WTC11 (cell line): ENCODE measurements at regions not wholly inside any gene's neighbourhood (a gene's known extent, or its start where the extent isn't known, plus 50 kb on each side); places are given as distances from the start of the nearest gene placed in this dataset.

Source experiments
- ATAC-seq: fragments of 200-7000 bp; cut with Tn5 transposase; 2 replicates; pipeline ENCODE4 v1.10.0; 2021; ENCODE audit warnings: mild to moderate bottlenecking, moderate library complexity
- CTCF ChIA-PET: fragments of 300-600 bp; sonication (Branson Sonifier 250); formaldehyde crosslinking; loops from one replicate; lab custom pipeline; 2021; ENCODE audit warnings: antibody characterized with exemption; lab: Charles Lee
- POLR2A ChIA-PET: fragments of 350-600 bp; sonication (Branson Sonifier 250); formaldehyde crosslinking; loops from one replicate; lab custom pipeline; 2021; ENCODE audit warnings: antibody characterized with exemption; lab: Charles Lee
- DNase-seq: peaks from one replicate; pipeline ENCODE4 v3.0.0; 2021; ENCODE audit warnings: low spot score
- H3K27ac Mint-ChIP-seq: 2 replicates; pipeline ENCODE4 v1.8.0; 2021; ENCODE audit warnings: mixed read lengths
- H3K27me3 Mint-ChIP-seq: 2 replicates; pipeline ENCODE4 v1.8.0; 2021; ENCODE audit warnings: low read depth, mild to moderate bottlenecking, moderate library complexity, mixed read lengths
- H3K36me3 Mint-ChIP-seq: 2 replicates; pipeline ENCODE4 v1.8.0; 2021; ENCODE audit warnings: mixed read lengths
- H3K4me1 Mint-ChIP-seq: 2 replicates; pipeline ENCODE4 v1.8.0; 2022; ENCODE audit warnings: mixed read lengths
- H3K4me3 Mint-ChIP-seq: 2 replicates; pipeline ENCODE4 v1.8.0; 2021; ENCODE audit warnings: mild to moderate bottlenecking, moderate library complexity, mixed read lengths
- H3K9me3 Mint-ChIP-seq: 2 replicates; pipeline ENCODE4 v1.8.0; 2021; ENCODE audit warnings: mixed read lengths
- FOXJ3 ChIP-seq: sonication (generic); formaldehyde crosslinking; IDR thresholded peaks from 2 replicates; pipeline ENCODE4 v1.9.0; 2021; ENCODE audit warnings: missing genetic modification reagents, mild to moderate bottlenecking, borderline replicate concordance
- FOXP4 ChIP-seq: sonication (generic); formaldehyde crosslinking; IDR thresholded peaks from 2 replicates; pipeline ENCODE4 v1.8.0; 2022; ENCODE audit warnings: mild to moderate bottlenecking, missing genetic modification reagents
- GTF2I ChIP-seq: fragments of 250-450 bp; sonication (Bioruptor Pico); conservative IDR thresholded peaks from 2 replicates; pipeline ENCODE4 v1.4.0; 2021; ENCODE audit warnings: mild to moderate bottlenecking
- HMGA2 ChIP-seq: fragments of 250-450 bp; sonication (Bioruptor Pico); IDR thresholded peaks from 2 replicates; pipeline ENCODE4 v1.4.0; 2021; ENCODE audit warnings: mild to moderate bottlenecking, moderate library complexity
- MLX ChIP-seq: sonication (generic); formaldehyde crosslinking; IDR thresholded peaks from 2 replicates; pipeline ENCODE4 v1.8.1; 2023; ENCODE audit warnings: mild to moderate bottlenecking, missing genetic modification reagents, moderate library complexity
- NR3C1 ChIP-seq: sonication (generic); formaldehyde crosslinking; conservative IDR thresholded peaks from 2 replicates; pipeline ENCODE4 v1.8.1; 2023; ENCODE audit warnings: low read depth, mild to moderate bottlenecking, missing genetic modification reagents
- RORB ChIP-seq: fragments of 250-450 bp; sonication (Bioruptor Pico); IDR thresholded peaks from 2 replicates; pipeline ENCODE4 v1.9.0; 2021; ENCODE audit warnings: mild to moderate bottlenecking
- SMAD4 ChIP-seq: sonication (generic); formaldehyde crosslinking; IDR thresholded peaks from 2 replicates; pipeline ENCODE4 v1.8.0; 2022; ENCODE audit warnings: mild to moderate bottlenecking, missing genetic modification reagents
- SP1 ChIP-seq: sonication (generic); formaldehyde crosslinking; conservative IDR thresholded peaks from 2 replicates; pipeline ENCODE4 v1.8.1; 2022; ENCODE audit warnings: missing genetic modification reagents
- TP53 ChIP-seq: sonication (generic); formaldehyde crosslinking; IDR thresholded peaks from 2 replicates; pipeline ENCODE4 v1.8.1; 2023; ENCODE audit warnings: mild to moderate bottlenecking, missing genetic modification reagents
- USF2 ChIP-seq: sonication (generic); formaldehyde crosslinking; IDR thresholded peaks from 2 replicates; pipeline ENCODE4 v1.8.1; 2023; ENCODE audit warnings: mild to moderate bottlenecking, missing genetic modification reagents, moderate library complexity
- ZNF263 ChIP-seq: sonication (generic); formaldehyde crosslinking; IDR thresholded peaks from 2 replicates; pipeline ENCODE4 v1.8.1; 2022; ENCODE audit warnings: low read depth, mild to moderate bottlenecking, moderate library complexity, missing genetic modification reagents
- ZNF317 ChIP-seq: sonication (generic); formaldehyde crosslinking; IDR thresholded peaks from 2 replicates; pipeline ENCODE4 v1.8.1; 2023; ENCODE audit warnings: low read depth, mild to moderate bottlenecking, moderate library complexity, missing genetic modification reagents, borderline replicate concordance
- ZNF416 ChIP-seq: fragments of 250-450 bp; sonication (Bioruptor Pico); IDR thresholded peaks from 2 replicates; pipeline ENCODE4 v1.9.0; 2021; ENCODE audit warnings: mild to moderate bottlenecking, inconsistent platforms
- ZNF423 ChIP-seq: fragments of 250-450 bp; sonication (Bioruptor Pico); IDR thresholded peaks from 2 replicates; pipeline ENCODE4 v2.1.2; 2022; ENCODE audit warnings: mild to moderate bottlenecking, moderate library complexity
- TF ChIP-seq, protein P1 (sequence below): fragments of 250-450 bp; sonication (Bioruptor Pico); IDR thresholded peaks from 2 replicates; pipeline ENCODE4 v1.9.0; 2021; ENCODE audit warnings: mild to moderate bottlenecking
- TF ChIP-seq, protein P2 (sequence below): sonication (generic); formaldehyde crosslinking; IDR thresholded peaks from 2 replicates; pipeline ENCODE4 v1.8.0; 2023; ENCODE audit warnings: mild to moderate bottlenecking, missing genetic modification reagents
- TF ChIP-seq, protein P3 (sequence below): fragments of 250-450 bp; sonication (Bioruptor Pico); conservative IDR thresholded peaks from 2 replicates; pipeline ENCODE4 v1.9.0; 2021; ENCODE audit warnings: mild to moderate bottlenecking

- no peak for TF ChIP-seq SP1
Measured at GRCh38 chr18:26765498-26765897, 100.0 kb downstream of the AQP4 start (continued).

DNA sequence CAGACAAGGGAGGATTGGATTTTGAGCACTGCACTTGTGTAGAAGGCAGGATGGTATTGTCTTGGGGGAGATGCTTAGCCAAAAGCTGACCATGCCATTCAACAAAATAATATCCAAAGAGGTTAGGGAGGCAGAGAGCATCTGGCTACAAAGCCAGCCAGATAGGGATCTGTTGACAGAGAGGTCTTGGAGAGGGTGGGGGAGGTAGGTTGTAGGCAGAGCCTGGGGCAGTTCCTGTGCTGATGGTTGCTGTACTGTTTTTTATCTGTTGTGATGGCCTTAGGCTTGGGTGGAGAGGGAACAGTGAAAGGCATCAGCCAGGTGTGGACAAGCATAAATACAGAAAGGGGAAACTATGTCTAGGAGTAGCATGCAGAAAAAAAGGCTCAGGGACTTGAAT, 100.9 kb downstream of the AQP4 start:
- ATAC-seq = no peak

GRCh38 chr18:26764177-26764576, 101.3 kb downstream of the AQP4 start:
- no peak for ATAC-seq

More for the DNA sequence above, 100.9 kb downstream of the AQP4 start:
- Mint-ChIP-seq H3K9me3 (peaks cover 8% of the 10 kb centered on the region), H3K27ac (no peak overlapping the region), H3K36me3 (peaks cover 3% of the 10 kb centered on the region; the same call in 1 of the 2 replicates), H3K27me3 (no peaks in the 10 kb centered on the region; the same call in 1 of the 2 replicates), H3K4me3 (no peak overlapping the region), H3K4me1 (peaks cover 11% of the 10 kb centered on the region; the same call in 1 of the 2 replicates)
- TF ChIP-seq, protein P1, sequence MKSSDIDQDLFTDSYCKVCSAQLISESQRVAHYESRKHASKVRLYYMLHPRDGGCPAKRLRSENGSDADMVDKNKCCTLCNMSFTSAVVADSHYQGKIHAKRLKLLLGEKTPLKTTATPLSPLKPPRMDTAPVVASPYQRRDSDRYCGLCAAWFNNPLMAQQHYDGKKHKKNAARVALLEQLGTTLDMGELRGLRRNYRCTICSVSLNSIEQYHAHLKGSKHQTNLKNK (CRISPR knock-in tag) = no peak
- no peak for TF ChIP-seq NR3C1 (CRISPR knock-in tag)
- TF ChIP-seq HMGA2 (CRISPR knock-in tag) = no peak
- no peak for TF ChIP-seq ZNF317 (CRISPR knock-in tag)
- TF ChIP-seq, protein P2, sequence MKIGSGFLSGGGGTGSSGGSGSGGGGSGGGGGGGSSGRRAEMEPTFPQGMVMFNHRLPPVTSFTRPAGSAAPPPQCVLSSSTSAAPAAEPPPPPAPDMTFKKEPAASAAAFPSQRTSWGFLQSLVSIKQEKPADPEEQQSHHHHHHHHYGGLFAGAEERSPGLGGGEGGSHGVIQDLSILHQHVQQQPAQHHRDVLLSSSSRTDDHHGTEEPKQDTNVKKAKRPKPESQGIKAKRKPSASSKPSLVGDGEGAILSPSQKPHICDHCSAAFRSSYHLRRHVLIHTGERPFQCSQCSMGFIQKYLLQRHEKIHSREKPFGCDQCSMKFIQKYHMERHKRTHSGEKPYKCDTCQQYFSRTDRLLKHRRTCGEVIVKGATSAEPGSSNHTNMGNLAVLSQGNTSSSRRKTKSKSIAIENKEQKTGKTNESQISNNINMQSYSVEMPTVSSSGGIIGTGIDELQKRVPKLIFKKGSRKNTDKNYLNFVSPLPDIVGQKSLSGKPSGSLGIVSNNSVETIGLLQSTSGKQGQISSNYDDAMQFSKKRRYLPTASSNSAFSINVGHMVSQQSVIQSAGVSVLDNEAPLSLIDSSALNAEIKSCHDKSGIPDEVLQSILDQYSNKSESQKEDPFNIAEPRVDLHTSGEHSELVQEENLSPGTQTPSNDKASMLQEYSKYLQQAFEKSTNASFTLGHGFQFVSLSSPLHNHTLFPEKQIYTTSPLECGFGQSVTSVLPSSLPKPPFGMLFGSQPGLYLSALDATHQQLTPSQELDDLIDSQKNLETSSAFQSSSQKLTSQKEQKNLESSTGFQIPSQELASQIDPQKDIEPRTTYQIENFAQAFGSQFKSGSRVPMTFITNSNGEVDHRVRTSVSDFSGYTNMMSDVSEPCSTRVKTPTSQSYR (CRISPR knock-in tag) = no peak
- no peak for TF ChIP-seq SMAD4 (CRISPR knock-in tag)
- no peak for TF ChIP-seq USF2 (CRISPR knock-in tag)
- TF ChIP-seq GTF2I (CRISPR knock-in tag) = no peak
- ChIA-PET POLR2A (no interaction called here), CTCF (interaction anchor here (1.4 kb wide), 1 partner anchor 143 kb away, joined by 3 read pairs; no protein-coding TSS in a partner anchor)
- DNase-seq = no peak

More at GRCh38 chr18:26764177-26764576, 101.3 kb downstream of the AQP4 start:
- CTCF ChIA-PET = interaction anchor here (1.4 kb wide), 1 partner anchor 143 kb away, joined by 3 read pairs; no protein-coding TSS in a partner anchor
- no peaks in the 10 kb centered on the region; the same call in 1 of the 2 replicates for H3K27me3 Mint-ChIP-seq
- TF ChIP-seq, protein P3, sequence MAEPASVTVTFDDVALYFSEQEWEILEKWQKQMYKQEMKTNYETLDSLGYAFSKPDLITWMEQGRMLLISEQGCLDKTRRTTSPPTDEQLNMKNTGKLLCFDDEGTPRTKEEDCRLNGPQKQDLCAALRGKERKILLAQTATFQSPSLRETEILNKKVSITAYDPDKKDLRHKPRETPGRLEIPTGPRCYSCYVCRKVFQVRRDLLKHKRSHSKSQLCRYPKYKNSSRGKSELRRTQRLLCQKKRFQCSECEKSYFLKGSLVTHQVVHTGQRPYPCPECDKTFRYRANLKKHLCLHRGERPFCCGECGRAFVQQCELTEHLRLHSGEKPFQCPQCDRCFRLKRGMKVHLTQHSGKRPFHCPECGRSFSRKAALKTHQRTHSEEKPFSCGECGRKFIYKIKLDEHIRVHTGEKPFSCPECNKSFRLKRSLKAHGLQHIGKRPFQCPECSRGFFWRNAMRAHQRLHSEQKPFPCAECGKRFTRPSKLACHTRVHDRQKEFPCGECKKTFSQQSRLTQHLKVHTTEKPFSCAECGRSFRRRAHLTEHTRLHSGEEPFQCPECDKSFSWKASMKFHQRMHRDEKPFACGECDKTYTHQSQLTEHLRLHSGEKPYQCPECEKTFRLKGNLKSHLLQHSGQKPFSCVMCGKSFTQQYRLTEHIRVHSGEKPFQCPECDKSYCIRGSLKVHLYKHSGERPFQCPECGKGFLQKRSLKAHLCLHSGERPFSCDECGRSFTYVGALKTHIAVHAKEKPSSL (CRISPR knock-in tag) = no peak
- TF ChIP-seq TP53 (CRISPR knock-in tag) (no peak), ZNF263 (CRISPR knock-in tag) (no peak), FOXJ3 (CRISPR knock-in tag) (no peak), RORB (CRISPR knock-in tag) (no peak), ZNF423 (no peak), FOXP4 (CRISPR knock-in tag) (no peak), ZNF416 (no peak), MLX (CRISPR knock-in tag) (no peak)
- TF ChIP-seq, protein P1 (CRISPR knock-in tag) = no peak
- TF ChIP-seq, all 79 proteins: peak for 0
- Mint-ChIP-seq H3K4me1 (peaks cover 11% of the 10 kb centered on the region; the same call in 1 of the 2 replicates), H3K4me3 (no peak overlapping the region), H3K9me3 (peaks cover 8% of the 10 kb centered on the region), H3K36me3 (peaks cover 3% of the 10 kb centered on the region; the same call in 1 of the 2 replicates), H3K27ac (no peak overlapping the region)
- POLR2A ChIA-PET = no interaction called here
- DNase-seq = no peak
